ENCODE measurements at regions not wholly inside any gene's neighbourhood (a gene's known extent, or its start where the extent isn't known, plus 50 kb on each side); places are given as distances from the start of the nearest gene placed in this dataset.

GRCh38 chrX:7262551-7262950, 114.6 kb upstream of the PUDP start:
- TF ChIP-seq CTCF (IDR thresholded peaks at IDR 0.05) = no peak
- no peak for TF ChIP-seq POLR2A (IDR thresholded peaks at IDR 0.05)

Measured in body of pancreas (tissue), 4 donors.